Glutamatergic neuron (in vitro differentiated cells): ENCODE measurements at regions not wholly inside any gene's neighbourhood (a gene's known extent, or its start where the extent isn't known, plus 50 kb on each side); places are given as distances from the start of the nearest gene placed in this dataset.

Experiments
- DNase-seq: peaks from one replicate; pipeline ENCODE4 v3.0.0; 2022
- H3K27ac Mint-ChIP-seq: one replicate; pipeline ENCODE4 v1.8.0; 2020; ENCODE audit warnings: mild to moderate bottlenecking, mixed read lengths, inconsistent platforms; ENCODE audit not compliant: unreplicated experiment
- H3K27me3 Mint-ChIP-seq: one replicate; pipeline ENCODE4 v1.8.0; 2020; ENCODE audit warnings: mild to moderate bottlenecking, moderate library complexity, mixed read lengths, inconsistent platforms; ENCODE audit not compliant: unreplicated experiment
- H3K36me3 Mint-ChIP-seq: one replicate; pipeline ENCODE4 v1.8.0; 2020; ENCODE audit warnings: mild to moderate bottlenecking, mixed read lengths, inconsistent platforms; ENCODE audit not compliant: unreplicated experiment
- H3K4me1 Mint-ChIP-seq: one replicate; pipeline ENCODE4 v1.8.0; 2020; ENCODE audit warnings: mild to moderate bottlenecking, low read depth, mixed read lengths, inconsistent platforms; ENCODE audit not compliant: unreplicated experiment
- H3K4me3 Mint-ChIP-seq: one replicate; pipeline ENCODE4 v1.8.0; 2020; ENCODE audit warnings: mild to moderate bottlenecking, mixed read lengths, inconsistent platforms; ENCODE audit not compliant: unreplicated experiment
- H3K9me3 Mint-ChIP-seq: one replicate; pipeline ENCODE4 v1.8.0; 2020; ENCODE audit warnings: mild to moderate bottlenecking, moderate library complexity, mixed read lengths, inconsistent platforms; ENCODE audit not compliant: unreplicated experiment
- CTCF ChIP-seq: fragments of 200-600 bp; sonication (generic); IDR thresholded peaks from one replicate; pipeline ENCODE4 v1.5.0; 2021; ENCODE audit not compliant: partially characterized antibody, unreplicated experiment

GRCh38 chr5:7324919-7325318, 71.0 kb upstream of the ADCY2 start:
- Mint-ChIP-seq H3K36me3 (no peaks in the 10 kb centered on the region), H3K27me3 (no peaks in the 10 kb centered on the region), H3K9me3 (no peaks in the 10 kb centered on the region), H3K27ac (no peak overlapping the region), H3K4me1 (peaks cover 9% of the 10 kb centered on the region), H3K4me3 (no peak overlapping the region)
- TF ChIP-seq CTCF = no peak
- no peak for DNase-seq

DNA sequence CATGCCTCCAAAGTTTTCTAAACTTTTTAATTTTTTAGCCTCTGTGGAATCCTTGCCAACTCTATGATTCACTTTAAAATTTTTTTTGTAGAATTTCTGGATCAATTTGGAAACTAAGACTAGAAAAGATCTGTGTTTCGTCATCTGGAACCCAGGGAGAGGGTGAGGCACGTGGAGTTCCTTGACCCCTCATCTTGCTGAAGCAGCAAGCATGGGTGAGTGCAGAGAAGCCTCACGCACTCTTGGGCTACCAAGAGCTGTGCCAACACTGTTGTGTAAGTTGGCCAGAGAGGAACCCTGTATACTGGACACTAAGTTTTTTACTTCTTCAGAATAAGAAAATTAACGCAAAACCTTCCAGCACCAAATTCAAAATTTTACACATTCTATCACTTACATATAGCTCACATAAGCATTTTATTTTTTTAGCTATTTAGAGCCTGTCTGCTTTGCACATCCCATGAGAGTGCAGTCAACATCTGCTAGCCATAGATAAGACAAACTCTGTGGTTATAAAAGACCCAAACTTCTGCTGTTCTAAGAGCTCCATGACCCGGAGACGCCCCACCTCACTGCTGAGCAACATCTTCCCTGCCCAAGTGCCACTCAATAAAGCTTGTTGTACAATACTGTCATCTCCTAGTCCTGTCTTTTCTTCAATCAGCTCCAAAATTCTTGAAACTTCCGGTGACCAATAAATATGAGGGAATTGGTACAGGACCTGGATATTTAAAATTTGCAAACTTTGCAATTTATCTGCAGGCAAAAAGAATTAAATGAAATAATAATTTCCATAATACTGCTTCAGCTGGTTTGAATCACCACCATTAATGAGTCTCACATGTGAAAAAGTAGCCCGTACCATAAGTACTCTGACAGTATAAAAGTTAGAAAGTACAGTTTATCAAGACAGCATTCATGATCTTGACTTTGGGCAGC, 69.7 kb upstream of the ADCY2 start:
- Mint-ChIP-seq H3K4me3 (no peak overlapping the region), H3K27ac (no peak overlapping the region), H3K27me3 (no peaks in the 10 kb centered on the region), H3K9me3 (no peaks in the 10 kb centered on the region), H3K4me1 (peaks cover 15% of the 10 kb centered on the region), H3K36me3 (no peaks in the 10 kb centered on the region)
- no peak for DNase-seq
- TF ChIP-seq CTCF = no peak

DNA sequence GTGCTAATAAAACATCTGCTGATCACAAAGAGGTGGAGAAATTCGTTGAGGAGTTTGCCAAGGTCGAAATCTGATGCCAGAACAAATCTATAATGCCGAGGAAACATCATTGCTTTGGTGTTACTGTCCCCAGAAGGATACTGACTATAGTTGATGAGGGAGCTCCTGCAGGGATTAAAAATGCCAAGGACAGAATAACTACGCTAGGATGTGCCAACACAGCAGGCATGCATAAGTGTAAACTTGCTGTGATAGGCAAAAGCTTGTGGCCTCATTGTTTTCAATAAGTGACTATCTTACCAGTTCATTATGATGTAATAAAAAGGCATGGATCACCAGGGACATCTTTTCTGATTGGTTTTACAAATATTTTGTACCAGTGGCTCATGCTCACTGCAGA, 66.8 kb upstream of the ADCY2 start:
- DNase-seq = no peak
- H3K4me3 Mint-ChIP-seq = no peak overlapping the region

GRCh38 chr5:7329712-7330111, 66.2 kb upstream of the ADCY2 start:
- no peak overlapping the region for H3K27ac Mint-ChIP-seq
- DNase-seq = no peak
- no peak for TF ChIP-seq CTCF
- no peaks in the 10 kb centered on the region for H3K27me3 Mint-ChIP-seq
- H3K4me1 Mint-ChIP-seq = peaks cover 16% of the 10 kb centered on the region
- H3K36me3 Mint-ChIP-seq = peaks cover 4% of the 10 kb centered on the region
- peaks cover 2% of the 10 kb centered on the region for H3K9me3 Mint-ChIP-seq
- no peak overlapping the region for H3K4me3 Mint-ChIP-seq

More for the DNA sequence above, 66.8 kb upstream of the ADCY2 start:
- H3K9me3 Mint-ChIP-seq = peaks cover 2% of the 10 kb centered on the region
- peaks cover 16% of the 10 kb centered on the region for H3K4me1 Mint-ChIP-seq
- no peaks in the 10 kb centered on the region for H3K36me3 Mint-ChIP-seq
- no peak overlapping the region for H3K27ac Mint-ChIP-seq
- no peak for TF ChIP-seq CTCF
- H3K27me3 Mint-ChIP-seq = no peaks in the 10 kb centered on the region

GRCh38 chr5:7330256-7330655, 65.7 kb upstream of the ADCY2 start:
- H3K4me1 Mint-ChIP-seq = peaks cover 16% of the 10 kb centered on the region
- no peak overlapping the region for H3K4me3 Mint-ChIP-seq
- no peaks in the 10 kb centered on the region for H3K27me3 Mint-ChIP-seq
- no peak overlapping the region for H3K27ac Mint-ChIP-seq
- TF ChIP-seq CTCF = no peak
- peaks cover 2% of the 10 kb centered on the region for H3K9me3 Mint-ChIP-seq
- H3K36me3 Mint-ChIP-seq = peaks cover 6% of the 10 kb centered on the region
- DNase-seq = no peak
